ENCODE measurements at regions not wholly inside any gene's neighbourhood (a gene's known extent, or its start where the extent isn't known, plus 50 kb on each side); places are given as distances from the start of the nearest gene placed in this dataset.

DNA sequence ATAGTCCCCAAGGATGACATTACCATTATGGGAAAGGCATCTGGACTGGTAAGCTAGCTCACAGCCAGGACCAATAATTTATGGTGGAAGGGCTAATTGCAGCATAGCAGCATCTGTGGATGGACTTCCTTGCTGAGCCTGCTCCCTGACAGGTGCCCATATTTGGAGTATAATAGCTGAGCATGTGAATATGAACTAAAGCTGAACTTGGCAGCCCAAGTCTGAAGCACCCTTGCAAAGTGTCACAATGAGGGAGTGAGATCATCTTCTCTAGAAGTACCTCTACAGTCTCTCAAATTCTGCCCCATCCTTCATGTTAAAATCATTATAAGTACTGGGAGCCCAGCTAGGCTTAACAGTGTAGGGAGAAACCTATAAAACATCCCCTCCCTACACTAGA lies 128.2 kb upstream of the INPP4B start:
- no peak for DNase-seq

DNA sequence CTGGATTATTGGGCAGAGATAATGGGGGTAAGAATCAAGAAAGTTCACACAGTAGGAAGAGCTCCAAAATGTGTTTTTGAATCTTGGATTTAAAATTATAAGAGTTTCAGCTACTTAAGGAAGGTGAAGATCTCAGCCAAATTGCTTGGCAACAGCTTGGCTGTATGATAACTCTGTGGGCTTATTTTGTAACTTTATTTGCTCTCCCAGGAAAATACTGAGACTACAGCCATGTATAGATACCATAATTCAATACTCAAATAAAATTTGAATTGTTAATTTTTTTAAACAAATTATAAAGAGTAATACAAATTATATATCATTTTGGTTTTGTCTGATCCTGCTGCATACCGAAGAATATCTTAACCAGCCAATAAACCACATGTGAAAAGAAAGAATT lies 129.5 kb upstream of the INPP4B start:
- DNase-seq, result no peak

GRCh38 chr4:142976482-142976881 lies 130.4 kb upstream of the INPP4B start:
- DNase-seq, result no peak

DNA sequence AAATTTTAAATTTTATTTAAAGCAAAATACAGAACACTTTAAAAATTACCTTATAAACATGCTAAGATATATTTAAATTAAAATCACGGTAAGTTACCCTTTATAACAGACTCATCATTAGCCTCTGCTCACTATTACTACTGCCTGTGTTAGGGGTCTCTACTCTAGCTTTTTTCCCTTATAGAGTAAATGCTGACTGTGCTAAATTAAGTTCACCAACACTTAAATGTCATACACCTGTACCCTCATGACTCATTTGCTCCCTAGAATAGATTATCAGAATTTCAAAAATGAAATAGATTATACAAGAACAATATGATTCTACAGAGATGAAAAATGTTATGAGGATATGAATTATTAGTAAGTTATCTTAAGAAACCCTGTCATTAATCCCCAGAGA lies 131.1 kb upstream of the INPP4B start:
- DNase-seq, result no peak

DNA sequence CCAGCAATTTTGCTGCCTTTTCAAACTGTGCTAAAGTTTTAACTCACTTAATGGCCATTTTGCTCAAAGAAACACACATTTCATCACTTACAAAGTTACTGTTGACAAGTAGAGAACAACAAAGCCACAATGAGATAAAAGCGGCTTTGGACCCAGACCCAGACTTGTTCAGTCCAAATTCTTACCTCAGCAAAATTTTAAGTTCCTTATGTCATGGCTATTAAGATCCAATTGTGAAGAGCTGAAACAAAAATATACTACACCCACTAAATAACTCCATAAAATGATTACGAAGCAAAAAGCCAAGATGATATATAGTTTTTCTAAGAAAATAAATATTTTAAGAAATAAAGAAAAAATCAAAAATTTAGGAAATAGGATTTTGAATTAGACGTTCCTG lies 137.0 kb upstream of the INPP4B start:
- DNase-seq, result no peak

GRCh38 chr4:142983589-142983988 lies 137.5 kb upstream of the INPP4B start:
- DNase-seq, result no peak

DNA sequence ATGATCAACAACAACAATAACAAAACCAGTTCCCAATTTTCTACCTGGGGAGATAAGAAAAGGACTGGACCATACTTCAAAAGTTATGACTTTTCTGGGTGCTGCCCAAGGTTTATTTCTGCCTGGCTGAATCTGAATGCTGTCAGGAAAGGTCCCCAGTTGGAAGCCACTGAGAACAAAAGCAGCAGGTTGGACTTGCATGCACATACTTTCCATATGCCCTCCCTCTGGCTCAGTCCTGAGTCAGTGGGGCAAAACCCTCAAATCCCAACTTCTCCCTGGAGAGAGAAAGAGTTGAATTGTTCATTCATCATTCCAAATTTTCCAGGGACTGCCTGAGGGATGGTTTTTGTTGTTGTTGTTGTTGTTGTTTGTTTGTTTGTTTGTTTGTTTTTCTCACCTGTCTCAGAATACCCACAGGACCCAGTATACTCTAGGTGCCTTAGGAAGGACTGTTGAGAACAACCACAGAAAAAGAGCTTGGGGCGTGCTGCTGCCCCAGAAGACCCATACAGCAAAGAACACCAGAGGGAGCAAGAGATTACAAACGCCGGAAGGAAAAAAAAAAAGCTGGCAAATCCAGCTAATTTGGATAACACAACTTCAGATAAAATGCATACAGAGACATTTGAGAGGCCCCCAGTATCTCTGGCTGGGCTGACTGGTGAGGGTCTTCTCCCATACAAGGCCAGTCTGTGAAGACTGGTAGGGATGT lies 138.9 kb upstream of the INPP4B start:
- peak; percentile 12 for DNase-seq

- no peak for DNase-seq
Observed at GRCh38 chr4:143016171-143016570, 168.5 kb upstream of the USP38 start.

- no peak for DNase-seq
Observed at GRCh38 chr4:143017210-143017609, 167.5 kb upstream of the USP38 start.

DNA sequence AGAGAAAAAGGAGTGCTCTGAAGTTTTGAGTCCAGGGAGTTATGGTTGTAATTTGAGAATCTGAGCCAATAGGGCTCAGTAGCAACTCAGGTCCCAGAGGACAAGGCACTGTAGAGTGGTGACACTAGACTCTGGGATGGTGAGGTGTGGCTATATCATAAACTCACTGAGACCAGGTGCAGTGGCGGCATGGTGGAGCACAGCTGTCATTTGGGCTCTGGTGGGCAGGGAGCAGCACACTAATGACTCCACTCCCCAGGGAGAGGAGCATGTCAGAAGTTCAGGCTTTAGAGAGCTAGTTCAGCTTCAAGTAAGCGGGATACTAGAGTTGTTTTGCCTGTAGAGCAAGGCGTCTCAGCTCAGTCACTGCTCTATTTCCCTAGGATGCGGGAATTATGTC lies 165.4 kb upstream of the USP38 start:
- DNase-seq, result no peak

GRCh38 chr4:143021384-143021783 lies 163.3 kb upstream of the USP38 start:
- DNase-seq, result no peak

GRCh38 chr4:143023239-143023918 lies 161.3 kb upstream of the USP38 start:
- no peak for DNase-seq

DNA sequence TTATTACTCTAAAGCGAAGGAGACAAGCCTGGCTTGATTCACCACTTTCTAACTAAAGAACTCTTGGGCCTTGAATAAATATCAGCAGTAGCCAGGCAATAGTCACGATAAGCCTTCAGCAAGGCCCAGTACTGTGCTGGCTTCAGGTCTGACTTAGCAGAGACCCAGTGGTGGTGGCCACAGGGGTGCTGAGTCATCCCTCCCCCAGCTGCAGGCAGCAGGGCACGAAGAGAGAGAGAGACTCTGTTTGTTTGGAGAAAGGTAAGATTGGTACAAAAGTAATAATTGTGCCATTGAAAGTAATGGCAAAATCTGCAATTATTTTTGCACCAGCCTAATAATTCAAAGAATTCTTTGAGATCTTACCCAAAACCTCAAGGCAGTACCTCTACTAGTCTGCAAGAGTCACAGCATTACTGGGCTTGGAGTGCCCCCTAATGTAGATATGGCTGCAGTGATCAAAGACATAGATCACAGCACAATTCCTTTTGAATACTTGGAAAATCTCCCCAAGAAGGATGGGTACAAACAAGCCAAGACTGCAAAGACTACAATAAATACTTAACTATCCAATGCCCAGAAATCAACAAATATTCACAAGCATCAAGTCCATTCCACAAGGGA lies 159.5 kb upstream of the USP38 start:
- DNase-seq, result peak; percentile 34

DNA sequence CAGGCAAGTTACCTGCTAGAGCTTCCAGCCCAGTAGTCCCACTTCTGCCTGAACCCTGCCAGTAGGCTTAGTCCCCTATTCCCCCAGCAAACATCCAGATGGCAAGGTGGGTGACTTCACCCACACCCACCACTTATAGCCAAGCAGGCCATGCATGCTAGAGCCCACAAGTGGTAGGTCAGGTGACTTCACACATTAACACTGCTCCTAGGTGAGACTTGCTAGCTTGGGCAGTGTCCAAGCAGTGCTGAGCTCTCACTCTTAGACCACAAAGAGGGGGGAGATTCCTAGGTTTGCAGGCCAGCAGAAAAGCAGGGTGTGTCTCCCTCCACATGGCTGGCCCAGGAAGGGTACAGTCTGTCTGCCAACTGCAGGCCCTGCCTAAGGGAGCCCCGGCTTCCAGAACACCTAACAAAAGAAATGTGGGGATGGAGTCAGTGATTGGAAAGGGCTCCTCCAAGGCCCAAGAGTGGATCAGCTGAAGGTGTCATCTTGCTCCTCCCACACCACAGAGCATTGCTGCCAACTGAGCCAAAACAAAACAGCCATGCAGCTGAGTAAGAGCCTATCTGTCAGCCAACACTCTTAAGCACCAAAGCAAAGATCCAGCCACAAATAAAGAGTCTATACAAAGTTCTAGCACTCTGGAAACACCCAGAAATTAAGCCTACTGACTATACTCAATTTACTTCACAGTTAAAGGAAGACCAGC lies 158.1 kb upstream of the USP38 start:
- no peak for DNase-seq

DNA sequence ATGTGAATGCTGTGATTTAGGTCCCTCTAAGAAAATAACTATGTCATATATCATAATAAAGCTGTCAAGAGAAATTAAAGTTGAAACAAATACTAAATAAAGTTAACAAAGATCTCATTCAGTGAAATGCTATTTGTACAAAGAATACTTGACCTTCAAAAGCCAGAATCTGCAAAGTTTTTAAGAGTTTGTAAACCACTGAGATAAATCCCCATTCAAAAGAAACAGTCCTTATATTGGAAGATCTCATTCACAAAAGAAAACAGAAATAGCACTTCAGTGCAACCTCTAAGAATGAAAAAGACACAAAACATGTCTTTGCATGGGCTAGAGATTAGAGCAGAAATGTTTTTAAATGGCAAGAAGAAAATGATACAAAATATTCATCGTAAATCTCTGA lies 149.1 kb upstream of the USP38 start:
- DNase-seq, result no peak

- no peak for DNase-seq
Observed at GRCh38 chr4:143036443-143036842, 148.3 kb upstream of the USP38 start.

DNA sequence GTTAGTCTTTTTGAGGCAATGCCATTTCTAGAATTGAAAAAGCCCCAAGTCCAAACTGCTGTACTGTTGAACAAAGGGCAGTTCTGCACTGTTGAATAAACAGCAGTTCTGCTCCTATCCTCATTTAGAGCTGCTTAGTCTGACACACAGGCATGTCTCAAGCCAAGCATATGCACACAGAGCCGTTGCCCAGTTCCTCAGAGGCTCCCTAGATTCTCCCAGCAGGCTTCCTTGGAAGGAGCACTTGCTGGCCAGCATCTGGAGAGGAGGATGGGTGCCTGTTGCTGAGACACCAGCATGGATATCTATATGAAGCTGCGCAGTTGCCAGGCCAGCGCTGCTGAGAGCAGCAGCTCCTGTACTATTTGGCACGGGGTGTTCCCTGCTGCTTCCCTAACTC lies 138.3 kb upstream of the USP38 start:
- no peak for DNase-seq

DNA sequence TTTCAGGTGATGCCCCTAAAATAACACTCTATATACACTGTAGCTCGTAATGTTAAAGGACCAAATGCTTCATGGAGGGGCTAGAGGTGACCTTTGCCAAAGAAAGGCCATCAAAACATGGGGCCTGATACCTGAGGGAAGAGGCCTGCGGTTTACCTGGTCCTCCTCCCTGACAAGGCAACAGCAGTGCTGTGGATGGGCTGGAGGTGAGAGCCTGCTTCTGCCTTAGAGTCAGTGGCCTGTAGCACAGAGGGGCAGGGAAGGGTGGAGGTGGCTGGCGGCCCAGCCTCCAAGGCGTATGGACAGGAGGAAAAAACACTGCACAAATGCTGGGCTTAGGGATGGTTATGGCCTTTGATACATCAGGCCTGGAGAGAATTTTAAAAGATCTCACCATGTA lies 137.8 kb upstream of the USP38 start:
- DNase-seq, result no peak

- no peak for DNase-seq
Observed at GRCh38 chr4:143054971-143055370, 129.7 kb upstream of the USP38 start.

DNA sequence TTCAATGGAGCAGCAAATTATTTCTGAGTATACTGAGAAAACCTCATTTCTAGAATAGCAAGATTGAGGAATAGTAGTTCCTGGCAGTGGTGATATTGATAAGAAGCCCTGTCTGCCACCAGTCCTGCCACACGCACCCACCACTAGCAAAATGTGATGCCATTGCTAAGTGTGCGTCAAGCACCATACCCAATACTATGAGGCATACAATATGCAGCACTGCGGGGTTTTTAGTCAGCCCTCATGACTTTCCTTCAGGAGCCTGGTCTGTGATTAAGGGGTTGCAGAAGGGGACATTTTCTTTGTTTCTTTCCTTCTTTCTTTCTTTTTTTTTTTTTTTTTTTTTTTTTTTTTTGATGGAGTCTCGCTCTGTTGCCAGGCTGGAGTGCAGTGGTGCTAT lies 128.7 kb upstream of the USP38 start:
- no peak for DNase-seq

GRCh38 chr4:143071351-143071750 lies 113.4 kb upstream of the USP38 start:
- no peak for DNase-seq

GRCh38 chr4:143076723-143077122 lies 108.0 kb upstream of the USP38 start:
- DNase-seq, result no peak

GRCh38 chr4:143082701-143083100 lies 102.0 kb upstream of the USP38 start:
- no peak for DNase-seq
